ENCODE measurements at regions not wholly inside any gene's neighbourhood (a gene's known extent, or its start where the extent isn't known, plus 50 kb on each side); places are given as distances from the start of the nearest gene placed in this dataset.
"Not testable (repeated sequence)": the region's sequence is repeated elsewhere in the genome, so short reads cannot be mapped to it uniquely, and the experiment has no call there.

DNA sequence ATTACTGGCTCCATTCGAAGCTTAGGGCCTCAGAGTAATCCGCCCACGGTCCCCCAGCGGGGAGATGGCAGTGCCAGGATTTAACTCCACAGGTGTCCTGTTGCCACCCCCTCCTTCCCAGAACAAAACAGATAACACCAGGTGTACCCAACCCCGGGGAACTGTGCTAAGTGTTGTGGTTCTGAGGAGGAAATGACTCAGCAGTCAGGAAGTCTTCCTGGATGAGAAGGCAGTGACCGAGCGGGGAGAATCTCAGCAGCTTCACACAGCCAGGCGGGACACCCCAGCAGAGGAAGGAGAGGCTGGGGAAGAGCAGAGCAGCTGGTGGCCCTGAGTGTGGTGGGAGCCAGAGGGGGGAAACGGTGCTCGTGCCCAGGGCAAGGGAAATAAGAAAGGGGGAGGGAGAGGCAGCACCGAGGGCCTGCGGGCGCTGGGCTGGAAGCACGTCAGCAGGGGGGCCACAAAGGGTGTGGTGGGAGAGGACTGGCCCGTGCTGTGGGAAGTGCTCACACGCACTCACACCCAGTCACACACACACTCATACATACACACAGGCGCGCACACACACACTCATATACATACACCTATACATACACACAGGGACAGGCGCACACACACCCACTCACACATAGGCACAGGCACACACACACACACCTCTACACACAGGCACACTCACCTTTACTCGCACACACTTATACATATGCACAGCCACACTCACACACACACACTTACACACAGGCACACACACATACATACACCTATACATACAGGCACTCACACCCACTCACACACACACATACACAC lies 59.8 kb upstream of the CHST15 start:
- Histone ChIP-seq H3K4me1 (ENCODE audit: control insufficient read depth, insufficient read depth, low read length, poor library complexity, severe bottlenecking) (peaks cover 27% of the 10 kb centered on the region), H3K9me3 (ENCODE audit: control insufficient read depth, low read length) (no peaks in the 10 kb centered on the region), H3K36me3 (ENCODE audit: control insufficient read depth, insufficient read depth, low read length) (no peaks in the 10 kb centered on the region), H3K4me3 (ENCODE audit: extremely low read depth, insufficient read depth, low read length, poor library complexity, severe bottlenecking) (no peak overlapping the region), H3K27ac (ENCODE audit: low read depth, low read length, severe bottlenecking) (peak overlapping the region; percentile 90)
- WGBS, 2 experiments (ENCODE audit: insufficient coverage in 2 of 2) = 69 to 81% methylated on average over 3 to 7 of the region's 20 CpGs

DNA sequence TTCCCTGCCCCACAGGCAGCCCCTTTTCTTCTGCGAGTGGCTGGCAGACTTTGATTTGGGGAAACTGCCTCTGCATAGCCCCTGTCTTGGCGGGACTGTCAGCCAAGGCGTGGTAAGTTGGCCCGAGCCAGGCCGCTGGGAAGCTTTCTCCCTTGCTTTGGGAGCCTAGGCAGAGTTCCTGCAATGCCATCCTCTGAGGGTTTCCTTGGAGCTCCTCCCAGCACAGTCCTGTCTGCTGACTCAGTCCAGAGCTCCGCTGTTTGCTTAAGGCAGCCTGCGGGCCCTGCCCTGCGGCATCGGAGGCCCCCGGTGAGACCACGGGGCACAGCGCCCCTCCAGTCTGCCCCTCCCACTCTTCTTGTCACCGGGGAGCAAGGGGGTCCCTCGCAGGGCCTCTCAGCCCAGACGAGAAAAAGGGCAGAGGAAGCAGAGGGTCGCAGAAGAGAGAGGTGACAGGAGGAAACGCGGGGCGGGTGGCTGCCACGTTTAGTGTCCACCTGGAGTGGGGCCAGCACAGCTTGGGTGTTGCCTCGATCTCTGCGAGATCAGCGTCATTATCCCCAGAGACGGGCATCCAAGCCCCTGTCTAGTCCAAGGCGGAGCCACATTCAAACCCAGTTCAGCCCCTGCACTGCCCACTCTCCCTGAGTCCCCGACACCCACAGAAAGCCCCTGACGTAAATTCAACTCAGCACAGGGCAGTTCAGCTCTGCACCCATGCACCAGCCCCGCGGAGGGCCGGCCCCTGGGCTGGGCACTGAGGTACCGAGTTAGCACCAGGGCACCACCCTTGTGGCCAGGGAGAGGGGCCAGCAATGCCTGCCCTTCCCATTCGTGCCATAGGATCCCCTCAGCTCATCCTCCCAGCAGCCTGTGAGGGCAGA lies 59.0 kb upstream of the CHST15 start:
- peak overlapping the region; percentile 90 for H3K27ac ChIP-seq (ENCODE audit: low read depth, low read length, severe bottlenecking)
- no peak overlapping the region for H3K4me3 ChIP-seq (ENCODE audit: extremely low read depth, insufficient read depth, low read length, poor library complexity, severe bottlenecking)
- H3K4me1 ChIP-seq (ENCODE audit: control insufficient read depth, insufficient read depth, low read length, poor library complexity, severe bottlenecking) = peaks cover 31% of the 10 kb centered on the region
- no peaks in the 10 kb centered on the region for H3K9me3 ChIP-seq (ENCODE audit: control insufficient read depth, low read length)
- no peaks in the 10 kb centered on the region for H3K36me3 ChIP-seq (ENCODE audit: control insufficient read depth, insufficient read depth, low read length)
- 60 to 72% methylated on average over 22 to 23 of the region's 32 CpGs for WGBS, 2 experiments (ENCODE audit: insufficient coverage in 2 of 2)

DNA sequence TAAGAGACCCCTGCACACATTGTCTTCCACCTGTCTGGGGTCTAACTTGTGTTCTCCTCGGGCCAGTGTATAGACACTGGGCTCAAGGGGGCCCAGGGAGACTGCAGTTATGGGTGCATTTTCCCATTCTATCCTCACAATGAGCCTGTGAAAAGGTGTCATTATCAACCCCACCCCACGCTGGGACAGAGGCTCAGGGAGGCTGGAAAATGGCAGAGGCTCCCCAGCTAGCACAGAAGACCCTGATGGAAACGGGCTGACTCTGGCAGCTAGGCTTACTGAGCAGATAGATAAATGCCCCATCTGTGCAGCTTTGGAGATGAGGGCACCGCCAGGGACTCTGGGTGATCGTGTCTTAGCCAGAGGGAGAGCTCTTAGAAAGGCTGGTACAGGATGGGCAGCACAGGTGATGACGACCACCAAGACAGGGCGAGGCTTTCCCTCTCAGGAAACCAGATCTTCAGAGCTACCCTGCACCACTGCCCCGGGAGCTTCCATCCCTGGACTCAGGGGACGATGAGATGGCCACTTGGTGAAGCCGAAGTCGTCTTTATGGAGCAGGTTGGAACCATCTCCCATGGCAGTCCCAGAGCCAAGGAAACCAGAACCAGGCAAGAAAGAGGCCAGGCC lies 58.2 kb upstream of the CHST15 start:
- H3K9me3 ChIP-seq (ENCODE audit: control insufficient read depth, low read length) = no peaks in the 10 kb centered on the region
- H3K36me3 ChIP-seq (ENCODE audit: control insufficient read depth, insufficient read depth, low read length) = no peaks in the 10 kb centered on the region
- peak overlapping the region; percentile 36 for H3K27ac ChIP-seq (ENCODE audit: low read depth, low read length, severe bottlenecking)
- WGBS, 2 experiments (ENCODE audit: insufficient coverage in 2 of 2) = 93 to 94% methylated on average over 9 to 11 of the region's 11 CpGs
- no peak overlapping the region for H3K4me3 ChIP-seq (ENCODE audit: extremely low read depth, insufficient read depth, low read length, poor library complexity, severe bottlenecking)
- H3K4me1 ChIP-seq (ENCODE audit: control insufficient read depth, insufficient read depth, low read length, poor library complexity, severe bottlenecking) = peaks cover 29% of the 10 kb centered on the region

- H3K4me3 ChIP-seq (ENCODE audit: extremely low read depth, insufficient read depth, low read length, poor library complexity, severe bottlenecking) = no peak overlapping the region
- H3K36me3 ChIP-seq (ENCODE audit: control insufficient read depth, insufficient read depth, low read length) = no peaks in the 10 kb centered on the region
- H3K27ac ChIP-seq (ENCODE audit: low read depth, low read length, severe bottlenecking) = no peak overlapping the region
- no peaks in the 10 kb centered on the region for H3K9me3 ChIP-seq (ENCODE audit: control insufficient read depth, low read length)
- WGBS, 2 experiments (ENCODE audit: insufficient coverage in 2 of 2) = 92 to 96% methylated on average over 12 to 13 of the region's 13 CpGs
- peaks cover 22% of the 10 kb centered on the region for H3K4me1 ChIP-seq (ENCODE audit: control insufficient read depth, insufficient read depth, low read length, poor library complexity, severe bottlenecking)
These were observed 57.5 kb upstream of the CHST15 start for GRCh38 chr10:124150807-124151417.

GRCh38 chr10:124150189-124150806 lies 56.9 kb upstream of the CHST15 start:
- H3K9me3 ChIP-seq (ENCODE audit: control insufficient read depth, low read length) = no peaks in the 10 kb centered on the region
- WGBS, 2 experiments (ENCODE audit: insufficient coverage in 2 of 2) = 75 to 100% methylated on average over 2 to 4 of the region's 7 CpGs
- H3K36me3 ChIP-seq (ENCODE audit: control insufficient read depth, insufficient read depth, low read length) = no peaks in the 10 kb centered on the region
- H3K4me1 ChIP-seq (ENCODE audit: control insufficient read depth, insufficient read depth, low read length, poor library complexity, severe bottlenecking) = peaks cover 18% of the 10 kb centered on the region
- no peak overlapping the region for H3K27ac ChIP-seq (ENCODE audit: low read depth, low read length, severe bottlenecking)
- H3K4me3 ChIP-seq (ENCODE audit: extremely low read depth, insufficient read depth, low read length, poor library complexity, severe bottlenecking) = no peak overlapping the region

- Histone ChIP-seq H3K9me3 (ENCODE audit: control insufficient read depth, low read length) (no peaks in the 10 kb centered on the region), H3K27ac (ENCODE audit: low read depth, low read length, severe bottlenecking) (no peak overlapping the region), H3K4me1 (ENCODE audit: control insufficient read depth, insufficient read depth, low read length, poor library complexity, severe bottlenecking) (peaks cover 18% of the 10 kb centered on the region), H3K4me3 (ENCODE audit: extremely low read depth, insufficient read depth, low read length, poor library complexity, severe bottlenecking) (no peak overlapping the region), H3K36me3 (ENCODE audit: control insufficient read depth, insufficient read depth, low read length) (no peaks in the 10 kb centered on the region)
- WGBS, 2 experiments (ENCODE audit: insufficient coverage in 2 of 2) = 72 to 79% methylated on average over 15 of the region's 17 CpGs
These were observed 56.0 kb upstream of the CHST15 start for GRCh38 chr10:124149189-124150042.

DNA sequence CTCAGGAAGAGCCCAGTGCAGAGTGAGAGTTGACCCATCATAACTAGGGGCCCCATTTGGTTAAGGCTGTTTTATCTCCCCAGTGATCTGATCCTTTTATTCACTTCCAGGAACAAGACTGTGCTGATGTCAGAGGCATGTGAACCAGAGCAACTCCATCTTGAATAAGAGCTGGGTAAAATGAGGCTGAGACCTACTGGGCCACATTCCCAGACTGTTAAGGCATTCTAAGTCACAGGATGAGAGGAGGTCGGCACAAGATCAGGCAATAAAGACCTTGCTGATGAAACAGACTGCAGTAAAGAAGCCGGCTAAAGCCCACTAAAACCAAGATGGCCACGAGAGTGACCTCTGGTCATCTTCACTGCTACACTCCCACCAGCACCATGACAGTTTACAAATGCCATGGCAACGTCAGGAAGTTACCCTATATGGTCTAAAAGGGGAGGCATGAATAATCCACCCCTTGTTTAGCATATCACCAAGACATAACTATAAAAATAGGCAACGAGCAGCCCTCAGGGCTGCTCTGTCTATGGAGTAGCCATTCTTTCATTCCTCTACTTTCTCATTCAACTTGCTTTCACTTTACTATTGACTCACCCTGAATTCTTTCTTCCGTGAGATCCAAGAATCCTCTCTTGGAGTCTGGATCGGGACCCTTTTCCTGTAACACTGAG lies 55.3 kb upstream of the CHST15 start:
- WGBS, 2 experiments (ENCODE audit: insufficient coverage in 2 of 2) = 88 to 89% methylated on average over 4 to 5 of the region's 7 CpGs
- H3K9me3 ChIP-seq (ENCODE audit: control insufficient read depth, low read length); H3K36me3 ChIP-seq (ENCODE audit: control insufficient read depth, insufficient read depth, low read length); H3K4me3 ChIP-seq (ENCODE audit: extremely low read depth, insufficient read depth, low read length, poor library complexity, severe bottlenecking); H3K27ac ChIP-seq (ENCODE audit: low read depth, low read length, severe bottlenecking): not testable (repeated sequence)
- peaks cover 18% of the 10 kb centered on the region for H3K4me1 ChIP-seq (ENCODE audit: control insufficient read depth, insufficient read depth, low read length, poor library complexity, severe bottlenecking)

GRCh38 chr10:124146483-124146882 lies 53.1 kb upstream of the CHST15 start:
- Histone ChIP-seq H3K4me1 (ENCODE audit: control insufficient read depth, insufficient read depth, low read length, poor library complexity, severe bottlenecking) (peaks cover 5% of the 10 kb centered on the region), H3K9me3 (ENCODE audit: control insufficient read depth, low read length) (no peaks in the 10 kb centered on the region), H3K36me3 (ENCODE audit: control insufficient read depth, insufficient read depth, low read length) (no peaks in the 10 kb centered on the region), H3K27ac (ENCODE audit: low read depth, low read length, severe bottlenecking) (no peak overlapping the region), H3K4me3 (ENCODE audit: extremely low read depth, insufficient read depth, low read length, poor library complexity, severe bottlenecking) (no peak overlapping the region)
- 88 to 100% methylated on average over 2 of the region's 3 CpGs for WGBS, 2 experiments (ENCODE audit: insufficient coverage in 2 of 2)

DNA sequence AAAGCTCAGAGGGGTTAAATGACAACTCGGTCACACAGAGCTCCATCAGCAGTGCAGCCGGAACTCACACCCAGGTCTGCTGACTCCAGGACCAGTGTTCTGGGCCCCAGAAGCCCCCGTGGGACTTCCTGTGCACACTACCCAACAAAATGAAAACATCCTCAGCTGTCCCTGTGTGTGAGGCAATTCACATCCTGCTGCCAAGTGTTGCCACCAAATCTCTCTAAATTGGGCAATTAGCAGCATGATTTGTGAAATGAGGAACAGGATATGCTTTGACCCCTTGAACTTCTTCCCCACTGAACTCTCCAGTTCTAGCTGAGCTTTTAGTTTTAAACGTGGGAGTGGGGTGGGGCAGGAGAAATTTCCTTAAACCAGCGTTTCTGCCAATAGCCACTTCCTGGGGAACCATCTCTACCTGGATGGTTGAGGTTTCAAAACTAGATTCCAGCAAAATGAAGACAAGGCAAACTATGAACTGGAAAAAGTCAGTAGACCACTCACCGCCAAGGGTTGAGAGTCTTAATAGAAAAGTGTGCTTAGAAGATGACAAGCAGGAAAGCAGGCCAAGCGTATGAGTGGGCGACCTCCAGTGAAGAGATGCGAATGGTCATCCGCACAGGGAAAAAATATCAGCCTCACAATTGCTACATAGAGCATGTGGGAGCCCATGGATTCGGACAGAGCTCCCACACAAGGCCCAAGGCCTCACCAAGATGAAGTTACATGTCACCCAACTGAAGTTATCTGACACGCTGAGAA lies 51.9 kb upstream of the CHST15 start:
- Histone ChIP-seq H3K4me1 (ENCODE audit: control insufficient read depth, insufficient read depth, low read length, poor library complexity, severe bottlenecking) (peaks cover 5% of the 10 kb centered on the region), H3K9me3 (ENCODE audit: control insufficient read depth, low read length) (peaks cover 3% of the 10 kb centered on the region), H3K4me3 (ENCODE audit: extremely low read depth, insufficient read depth, low read length, poor library complexity, severe bottlenecking) (no peak overlapping the region), H3K27ac (ENCODE audit: low read depth, low read length, severe bottlenecking) (no peak overlapping the region), H3K36me3 (ENCODE audit: control insufficient read depth, insufficient read depth, low read length) (no peaks in the 10 kb centered on the region)
- 98 to 99% methylated on average over 8 of the region's 12 CpGs for WGBS, 2 experiments (ENCODE audit: insufficient coverage in 2 of 2)

Measured in mesodermal cell (in vitro differentiated cells).